Sigmoid colon (tissue), 4 donors: ENCODE measurements at regions not wholly inside any gene's neighbourhood (a gene's known extent, or its start where the extent isn't known, plus 50 kb on each side); places are given as distances from the start of the nearest gene placed in this dataset.

Source experiments
- CTCF ChIP-seq, 4 experiments: fragments of 450-650 bp in 3 of 4; fragments of 200-600 bp in 1 of 4; IDR thresholded peaks; one replicate each; pipeline ENCODE4 v1.5.1; 2016 to 2019; ENCODE audit warnings: antibody characterized with exemption in 4 of 4, mild to moderate bottlenecking in 3 of 4, moderate library complexity in 2 of 4
- EP300 ChIP-seq, 4 donors: sonication (generic); formaldehyde crosslinking; IDR thresholded peaks; one replicate each; pipeline ENCODE4 v1.6.1; 2017; ENCODE audit warnings: antibody characterized with exemption in 4 of 4
- POLR2A ChIP-seq, 2 donors: fragments of 450-650 bp; IDR thresholded peaks; one replicate each; pipeline ENCODE4 v1.6.1; 2016; ENCODE audit warnings: antibody characterized with exemption in 2 of 2, mild to moderate bottlenecking in 2 of 2, moderate library complexity in 2 of 2

- TF ChIP-seq EP300 (IDR thresholded peaks at IDR 0.05) = no peak
- no peak for TF ChIP-seq CTCF (IDR thresholded peaks at IDR 0.05)
- TF ChIP-seq POLR2A (IDR thresholded peaks at IDR 0.05) = no peak
These were observed 53.0 kb downstream of the HELT start for GRCh38 chr4:185071236-185071811.
